GM18502 (cell line): ENCODE measurements at regions not wholly inside any gene's neighbourhood (a gene's known extent, or its start where the extent isn't known, plus 50 kb on each side); places are given as distances from the start of the nearest gene placed in this dataset.

Experiments
- ATAC-seq: cut with Tn5 transposase; IDR thresholded peaks from one replicate; pipeline ENCODE4 v1.9.1; 2021; ENCODE audit warnings: mild to moderate bottlenecking; ENCODE audit not compliant: unreplicated experiment, poor library complexity

GRCh38 chr7:94338921-94339371 is 55.7 kb upstream of the COL1A2 start:
- ATAC-seq = no peak

GRCh38 chr7:94344826-94345225 is 49.9 kb upstream of the COL1A2 start:
- ATAC-seq = no peak
